ENCODE measurements at regions not wholly inside any gene's neighbourhood (a gene's known extent, or its start where the extent isn't known, plus 50 kb on each side); places are given as distances from the start of the nearest gene placed in this dataset.

- DNase-seq: no peak
These were observed 196.6 kb downstream of the FOXL1 start for GRCh38 chr16:86774931-86775330.

- no peak for DNase-seq
These were observed 197.2 kb downstream of the FOXL1 start for GRCh38 chr16:86775511-86775921.

DNA sequence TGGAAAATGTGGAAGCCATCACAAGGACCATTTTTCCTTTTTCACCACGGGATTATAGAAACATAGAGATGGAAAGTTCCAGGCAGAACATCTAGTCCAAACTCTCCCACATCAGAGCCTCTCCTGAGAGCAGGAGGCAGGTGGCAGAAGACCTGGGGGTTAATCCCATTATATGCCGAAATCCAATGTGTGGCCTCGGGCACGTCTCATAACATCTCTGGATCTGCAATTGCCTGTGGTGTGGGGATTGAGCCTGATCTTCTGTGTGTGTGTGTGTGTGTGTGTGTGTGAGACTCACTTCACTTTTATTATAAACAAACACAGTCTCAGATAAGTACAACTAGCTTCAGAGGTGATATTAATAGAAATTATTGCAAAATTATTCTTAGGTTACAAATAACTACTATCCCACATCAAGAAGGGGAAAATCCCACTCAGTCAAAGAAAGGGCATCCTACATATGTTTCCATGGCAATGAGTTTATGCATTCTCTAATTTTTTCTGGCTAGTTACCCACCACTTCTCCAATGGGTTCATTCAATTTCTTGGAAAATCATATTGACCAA is 199.1 kb downstream of the FOXL1 start:
- DNase-seq: no peak

DNA sequence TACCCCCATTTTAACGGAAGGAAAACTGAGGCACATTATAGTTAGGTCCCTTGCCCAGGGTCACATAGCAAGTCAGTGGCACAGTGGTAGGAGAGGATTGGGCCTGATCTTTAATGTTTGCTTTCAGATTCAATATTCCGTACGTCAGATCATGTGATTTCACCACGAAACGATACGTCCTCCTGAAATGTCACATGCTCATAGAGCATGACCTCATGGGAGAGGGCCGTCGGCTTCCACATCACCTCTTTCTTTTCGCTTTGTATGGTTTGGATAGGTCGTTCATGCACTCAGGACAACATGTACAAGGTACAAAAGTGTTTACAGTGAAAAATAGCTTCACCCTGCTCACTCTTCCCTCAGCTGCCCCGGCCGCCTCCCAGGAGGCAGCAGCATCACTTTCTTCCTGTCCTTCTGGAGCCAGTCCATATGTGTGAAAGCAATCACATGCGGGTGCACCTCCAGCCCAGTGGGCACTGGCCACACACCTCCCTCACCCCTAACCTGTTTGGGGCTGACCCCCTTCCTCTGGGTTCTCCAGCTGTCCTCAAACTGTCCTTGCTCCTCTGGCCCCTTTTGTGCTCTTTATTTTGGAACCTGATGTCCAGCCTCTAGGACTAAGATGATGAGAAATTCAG is 199.9 kb downstream of the FOXL1 start:
- no peak for DNase-seq

DNA sequence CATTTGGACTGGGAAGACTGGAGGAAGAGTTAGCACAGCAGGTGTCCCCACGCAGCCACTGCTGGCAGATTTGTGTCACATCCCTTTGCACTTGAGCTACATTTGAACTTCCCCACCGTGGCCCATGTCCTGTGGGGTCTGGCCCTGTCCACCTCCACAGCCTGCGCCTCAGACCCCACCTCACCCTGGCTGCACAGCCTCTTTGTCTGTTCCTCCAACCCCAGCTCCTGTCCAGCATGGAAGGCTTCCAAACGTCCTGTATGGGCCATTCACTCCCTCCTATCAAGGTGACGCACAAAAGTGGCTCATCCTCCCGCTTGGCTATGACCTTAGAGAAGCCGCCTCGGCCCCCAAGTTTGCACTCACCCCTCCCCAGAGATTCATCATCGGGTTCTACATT is 200.6 kb downstream of the FOXL1 start:
- DNase-seq: no peak

GRCh38 chr16:86781046-86781445 is 202.7 kb downstream of the FOXL1 start:
- DNase-seq: no peak

DNA sequence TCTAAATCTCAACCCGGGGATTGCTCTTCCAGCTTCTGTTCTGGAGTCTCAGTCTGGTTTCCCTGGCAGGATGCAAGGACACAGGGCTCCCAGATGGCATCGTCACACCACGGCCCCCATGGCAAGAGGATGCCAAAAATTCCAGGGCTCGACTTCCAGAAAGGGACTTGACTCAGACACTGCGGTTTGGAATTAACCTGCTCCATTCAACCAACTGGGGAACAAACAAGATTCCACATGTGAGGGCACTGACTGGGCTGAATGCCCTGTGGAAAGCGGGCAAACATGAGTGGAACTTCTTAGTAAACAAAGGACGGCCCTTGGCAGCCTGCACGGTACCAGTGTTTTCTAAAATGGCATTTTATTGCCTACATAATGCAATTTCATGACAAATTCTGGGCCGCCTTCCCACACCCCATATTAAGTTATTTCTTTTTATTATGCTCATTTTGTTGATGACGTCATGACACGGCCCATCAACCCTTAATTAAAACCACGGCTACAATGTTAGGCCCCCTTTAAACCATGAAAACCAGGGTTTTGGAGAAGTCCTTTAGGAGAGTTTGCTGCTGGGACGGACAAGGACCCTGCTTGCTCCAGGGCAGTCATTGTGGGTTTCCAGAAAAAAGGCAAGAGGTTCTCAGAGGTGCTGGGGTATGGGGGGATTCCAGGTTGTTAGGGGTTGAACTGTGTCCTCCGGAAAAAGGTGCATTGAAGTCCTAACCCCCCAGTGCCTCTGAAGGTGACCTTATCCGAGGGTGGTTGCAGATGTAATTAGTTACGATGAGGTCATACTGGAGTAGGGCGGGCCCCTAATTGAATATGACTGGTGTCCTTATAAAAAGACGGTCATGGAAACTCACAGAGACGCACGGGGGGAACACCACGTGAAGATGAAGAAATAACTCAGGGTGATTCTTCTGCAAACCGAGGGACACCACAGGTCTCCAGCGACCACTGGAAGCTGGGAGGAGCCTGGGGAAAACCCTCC is 205.6 kb downstream of the FOXL1 start:
- peak in 4 of 14 donors; percentile 2 to 56 (median 23) for DNase-seq

DNA sequence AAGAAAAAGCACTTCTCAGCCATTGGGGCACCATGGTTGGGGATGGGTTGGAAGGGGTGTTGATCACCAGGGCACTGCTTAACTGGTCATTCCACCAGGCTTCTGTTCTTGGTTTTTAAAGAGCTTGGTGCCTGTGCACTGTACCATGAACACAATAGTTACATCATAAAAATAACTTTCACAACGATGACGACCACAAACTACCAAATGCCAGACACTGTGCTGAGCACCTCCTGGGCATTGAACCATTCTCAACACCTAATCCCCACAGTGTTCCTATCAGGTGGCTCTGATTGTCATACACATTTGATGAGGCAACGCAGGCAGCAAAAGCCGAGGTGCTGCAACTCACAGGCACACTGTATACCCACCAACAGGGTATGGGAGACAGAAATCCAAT is 208.0 kb downstream of the FOXL1 start:
- DNase-seq: no peak

- DNase-seq: no peak
These were observed 208.6 kb downstream of the FOXL1 start for GRCh38 chr16:86786994-86787393.

- DNase-seq: no peak
These were observed 209.2 kb downstream of the FOXL1 start for GRCh38 chr16:86787538-86787937.

DNA sequence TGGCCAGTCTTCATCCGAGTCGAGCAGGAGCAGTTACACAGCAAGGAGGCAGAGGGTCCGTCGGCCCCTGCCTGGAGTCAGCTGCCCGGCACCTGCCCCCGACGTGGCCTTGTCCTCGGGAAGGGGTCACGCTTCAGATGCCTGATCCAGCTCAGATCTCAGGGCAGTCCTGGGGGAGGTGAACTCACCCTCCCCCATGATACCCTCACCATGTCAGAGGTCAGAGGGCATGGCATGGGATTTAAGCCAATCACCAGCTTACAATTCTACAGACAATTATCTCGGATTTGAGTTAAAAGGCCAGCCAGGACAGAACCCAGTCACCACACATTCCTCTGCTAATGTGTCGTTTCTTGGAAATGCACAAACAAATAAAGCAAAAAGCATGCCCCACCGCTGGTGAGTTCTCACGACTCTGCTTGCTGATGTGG is 211.3 kb downstream of the FOXL1 start:
- no peak for DNase-seq

DNA sequence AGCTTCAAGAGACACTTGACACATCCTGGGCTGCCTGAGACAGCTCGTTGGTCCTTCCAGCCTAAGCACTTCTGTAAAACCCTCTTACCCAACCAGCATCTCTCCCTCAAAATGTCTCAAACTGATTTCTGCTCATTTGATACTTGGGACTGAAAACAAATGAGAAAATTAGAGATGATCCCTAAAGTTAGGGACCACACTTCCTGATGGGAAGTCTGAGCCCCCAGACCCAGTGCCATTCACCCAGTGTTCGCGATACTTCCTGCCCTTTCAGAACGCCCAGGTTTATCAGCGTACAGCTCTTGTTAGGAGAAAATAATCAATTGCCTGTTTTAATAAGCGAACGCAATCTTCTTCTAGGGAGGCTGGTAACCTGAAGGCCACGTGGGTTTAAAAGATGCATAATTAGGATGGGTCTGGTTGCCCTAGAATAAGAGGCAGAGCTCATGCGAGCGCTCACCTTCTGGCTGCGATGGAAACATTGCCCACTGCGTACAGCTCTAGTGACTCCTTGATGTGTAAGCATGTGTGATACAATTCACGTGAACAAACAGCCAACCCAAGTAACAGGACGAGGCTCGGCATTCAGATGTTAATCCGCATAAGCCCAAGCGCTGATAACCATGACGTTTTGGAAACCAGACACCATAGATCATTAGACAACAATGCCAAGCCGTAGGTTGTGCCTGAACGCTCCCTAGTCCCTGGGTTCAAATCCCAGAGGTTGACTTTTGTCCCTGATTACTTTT is 213.1 kb downstream of the FOXL1 start:
- DNase-seq: no peak

- no peak for DNase-seq
These were observed 216.0 kb downstream of the FOXL1 start for GRCh38 chr16:86794216-86794864.

GRCh38 chr16:86797700-86798099 is 219.4 kb downstream of the FOXL1 start:
- no peak for DNase-seq

DNA sequence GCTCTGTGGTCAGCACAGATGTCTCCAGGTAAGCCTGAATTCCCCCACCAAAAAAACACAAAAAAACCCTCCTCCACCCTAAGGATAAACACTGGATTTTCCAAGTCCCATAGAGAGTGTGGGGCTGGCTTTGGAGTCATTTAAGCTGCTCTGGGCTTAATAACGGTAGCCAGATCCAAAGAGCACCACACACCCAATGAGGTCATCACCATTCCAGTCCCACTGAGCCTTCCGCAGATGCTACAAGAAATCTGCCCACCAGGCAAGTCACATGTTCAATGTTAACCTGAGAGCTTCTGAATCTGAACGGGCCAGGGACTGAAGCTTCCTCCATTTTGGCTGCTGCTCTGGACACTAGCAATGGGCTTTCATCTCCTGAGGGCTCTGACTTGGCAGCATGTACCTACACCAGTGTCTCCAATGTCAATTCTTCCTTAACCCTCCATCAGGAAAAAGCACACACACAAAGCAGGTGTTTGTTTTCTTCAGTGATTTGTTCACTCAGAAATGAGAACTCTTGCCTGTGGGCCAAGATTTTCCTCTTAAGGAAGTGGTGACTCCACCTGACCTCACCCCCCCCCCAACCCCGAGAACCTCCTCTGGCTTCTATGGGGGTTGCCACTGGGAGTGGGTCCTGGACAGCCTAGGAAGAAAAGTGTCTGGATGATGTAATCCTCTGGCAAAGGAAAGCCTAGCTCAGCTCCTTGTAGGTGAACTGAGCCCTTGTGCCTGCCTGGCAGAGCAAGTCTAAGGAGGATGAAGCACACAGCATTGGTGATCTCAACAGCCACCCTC is 220.1 kb downstream of the FOXL1 start:
- DNase-seq: no peak

GRCh38 chr16:86799367-86799766 is 221.0 kb downstream of the FOXL1 start:
- DNase-seq: no peak

DNA sequence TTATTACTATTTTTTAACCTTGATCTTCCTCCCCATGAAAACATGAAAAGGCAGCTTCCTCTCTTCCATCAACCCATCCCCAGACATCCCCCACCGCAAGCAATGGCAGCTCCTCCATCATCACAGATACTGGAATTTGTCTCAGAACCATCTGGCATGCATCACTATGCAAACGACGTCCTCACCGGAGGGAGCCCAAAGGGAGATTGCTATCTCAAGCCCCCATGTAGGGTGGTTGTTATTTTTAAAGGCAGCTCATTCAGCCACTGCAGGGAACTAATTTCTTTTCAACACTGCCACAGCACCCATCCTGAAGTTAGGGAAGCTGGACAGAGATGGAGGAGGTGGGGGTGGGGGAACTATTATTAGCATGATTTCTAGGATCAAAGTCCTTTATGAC is 222.5 kb downstream of the FOXL1 start:
- no peak for DNase-seq

DNA sequence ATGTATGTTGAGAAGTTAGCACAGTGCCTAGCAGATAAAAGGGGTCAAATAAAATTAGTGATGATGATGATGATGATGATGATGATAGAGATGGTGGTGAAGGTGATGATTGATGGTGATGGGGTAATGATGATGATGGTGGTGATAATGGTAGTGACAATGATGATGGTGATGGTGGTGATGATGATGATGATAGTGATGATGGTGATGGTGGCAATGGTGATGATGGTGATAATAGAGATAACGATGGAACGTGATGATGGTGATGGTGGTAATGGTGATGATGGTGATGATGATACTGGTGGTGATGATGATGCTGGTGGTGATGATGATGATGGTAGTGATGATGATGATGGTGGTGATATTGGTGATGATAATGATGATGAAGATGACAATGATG is 223.7 kb downstream of the FOXL1 start:
- no peak for DNase-seq

- DNase-seq: no peak
These were observed 226.8 kb downstream of the FOXL1 start for GRCh38 chr16:86805188-86805587.

DNA sequence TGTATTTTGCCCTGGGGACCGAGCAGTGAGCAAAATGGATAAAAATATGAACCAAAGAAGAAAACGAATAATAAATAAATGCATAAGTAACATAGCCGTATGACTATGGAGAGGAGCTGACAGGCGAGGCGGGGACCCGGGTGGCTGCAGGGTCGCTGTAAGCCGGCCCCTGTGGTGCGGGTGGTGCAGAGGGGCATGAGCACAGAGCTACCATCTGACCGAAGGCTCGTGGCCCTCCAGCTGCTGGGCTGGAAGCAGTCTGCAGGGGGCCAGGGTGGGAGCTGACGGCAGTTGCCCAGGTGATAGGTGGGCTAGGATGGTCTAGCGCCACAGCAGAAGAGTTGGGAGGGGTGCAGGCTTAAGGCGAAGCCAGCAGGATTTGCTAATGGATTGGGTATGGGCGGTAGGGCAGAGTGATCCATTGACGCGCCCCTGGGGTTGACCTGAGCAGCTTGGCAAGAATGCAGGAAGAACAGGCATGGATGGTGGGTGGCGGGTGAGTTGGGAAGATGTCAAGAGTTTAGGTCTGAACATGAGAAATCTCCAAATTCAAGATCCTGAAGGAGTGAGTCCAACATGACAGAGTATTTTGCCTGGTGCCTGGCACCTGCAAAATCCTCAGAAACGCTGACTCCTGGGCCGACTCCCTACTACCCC is 228.0 kb downstream of the FOXL1 start:
- DNase-seq: no peak

DNA sequence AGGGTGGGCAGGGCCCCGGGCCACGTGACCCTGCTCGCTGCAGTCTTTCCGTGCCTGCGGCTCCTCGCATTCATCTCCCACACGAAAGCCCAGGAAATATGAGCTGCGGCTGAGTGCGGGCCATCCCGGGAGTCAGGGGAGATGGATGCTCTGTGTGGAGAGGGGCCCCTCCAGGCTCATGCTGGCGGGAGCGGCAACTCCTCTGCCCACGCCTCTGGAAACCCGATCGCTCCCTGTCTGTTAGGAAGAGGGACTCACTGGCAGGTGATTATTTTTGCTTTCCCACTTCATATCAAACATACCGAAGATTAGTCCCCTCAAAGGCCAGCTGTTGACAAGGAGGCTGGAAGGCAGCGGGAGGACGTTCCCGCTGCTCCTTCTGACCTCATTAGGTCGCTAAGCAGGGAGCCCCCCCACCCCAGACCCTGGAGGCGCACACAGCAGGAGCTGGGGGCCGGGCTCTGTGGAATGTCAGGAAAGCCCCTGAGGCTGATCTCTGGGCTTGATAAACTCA is 228.5 kb downstream of the FOXL1 start:
- DNase-seq: no peak
